Fibroblast of lung (primary cell): ENCODE measurements at regions not wholly inside any gene's neighbourhood (a gene's known extent, or its start where the extent isn't known, plus 50 kb on each side); places are given as distances from the start of the nearest gene placed in this dataset.

Experiments used
- CTCF ChIP-seq, 2 donors: IDR thresholded peaks in 1 of 2; conservative IDR thresholded peaks in 1 of 2; 1 replicate in 1 of 2; 2 replicates in 1 of 2; pipeline ENCODE4 v1.5.1; 2011 to 2012; ENCODE audit warnings: low read length in 2 of 2, control low read depth in 1 of 2, inconsistent platforms in 1 of 2, low read depth in 1 of 2, mild to moderate bottlenecking in 1 of 2
- EZH2 ChIP-seq: IDR thresholded peaks from 2 replicates; pipeline ENCODE4 v1.5.1; 2012; ENCODE audit warnings: low read length, control low read depth, mild to moderate bottlenecking; ENCODE audit errors: missing control alignments

GRCh38 chr2:217156801-217157200 is 296.9 kb upstream of the TNP1 start:
- no peak for TF ChIP-seq CTCF (conservative IDR thresholded peaks at IDR 0.05 in 1 of 2, IDR thresholded peaks at IDR 0.05 in 1 of 2; ENCODE audit: low read depth in 1 of 2, low read length in 2 of 2)
- TF ChIP-seq EZH2: no peak
